ENCODE measurements at regions not wholly inside any gene's neighbourhood (a gene's known extent, or its start where the extent isn't known, plus 50 kb on each side); places are given as distances from the start of the nearest gene placed in this dataset.

DNA sequence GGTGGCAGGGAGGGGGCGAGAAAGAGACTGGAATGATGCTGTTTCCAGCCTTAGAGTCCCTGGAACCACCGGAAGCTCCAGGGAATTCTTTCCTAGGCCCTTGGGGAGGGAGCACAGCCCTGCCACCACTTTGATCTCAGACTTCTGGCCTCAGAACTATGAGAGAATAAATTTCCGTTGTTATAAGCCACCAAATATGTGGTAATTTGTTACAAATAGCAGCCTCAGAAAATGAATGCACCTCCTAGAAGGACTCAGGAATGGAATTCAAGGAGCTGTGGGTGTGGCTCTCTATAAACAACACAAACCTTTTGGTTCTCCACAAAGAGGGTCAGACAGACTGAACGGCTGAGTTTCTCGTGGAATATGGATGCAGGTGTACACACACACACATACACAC lies 144.5 kb downstream of the ACKR3 start:
- no peak for DNase-seq (ENCODE audit: low spot score)
- H3K4me1 Mint-ChIP-seq = no peaks in the 10 kb centered on the region
- CTCF ChIA-PET = no interaction called here
- H3K27ac Mint-ChIP-seq = no peak overlapping the region
- ATAC-seq = no peak
- TF ChIP-seq, protein P1, sequence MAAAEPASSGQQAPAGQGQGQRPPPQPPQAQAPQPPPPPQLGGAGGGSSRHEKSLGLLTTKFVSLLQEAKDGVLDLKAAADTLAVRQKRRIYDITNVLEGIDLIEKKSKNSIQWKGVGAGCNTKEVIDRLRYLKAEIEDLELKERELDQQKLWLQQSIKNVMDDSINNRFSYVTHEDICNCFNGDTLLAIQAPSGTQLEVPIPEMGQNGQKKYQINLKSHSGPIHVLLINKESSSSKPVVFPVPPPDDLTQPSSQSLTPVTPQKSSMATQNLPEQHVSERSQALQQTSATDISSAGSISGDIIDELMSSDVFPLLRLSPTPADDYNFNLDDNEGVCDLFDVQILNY (CRISPR knock-in tag; IDR thresholded peaks at IDR 0.05) = no peak
- TF ChIP-seq, protein P2, sequence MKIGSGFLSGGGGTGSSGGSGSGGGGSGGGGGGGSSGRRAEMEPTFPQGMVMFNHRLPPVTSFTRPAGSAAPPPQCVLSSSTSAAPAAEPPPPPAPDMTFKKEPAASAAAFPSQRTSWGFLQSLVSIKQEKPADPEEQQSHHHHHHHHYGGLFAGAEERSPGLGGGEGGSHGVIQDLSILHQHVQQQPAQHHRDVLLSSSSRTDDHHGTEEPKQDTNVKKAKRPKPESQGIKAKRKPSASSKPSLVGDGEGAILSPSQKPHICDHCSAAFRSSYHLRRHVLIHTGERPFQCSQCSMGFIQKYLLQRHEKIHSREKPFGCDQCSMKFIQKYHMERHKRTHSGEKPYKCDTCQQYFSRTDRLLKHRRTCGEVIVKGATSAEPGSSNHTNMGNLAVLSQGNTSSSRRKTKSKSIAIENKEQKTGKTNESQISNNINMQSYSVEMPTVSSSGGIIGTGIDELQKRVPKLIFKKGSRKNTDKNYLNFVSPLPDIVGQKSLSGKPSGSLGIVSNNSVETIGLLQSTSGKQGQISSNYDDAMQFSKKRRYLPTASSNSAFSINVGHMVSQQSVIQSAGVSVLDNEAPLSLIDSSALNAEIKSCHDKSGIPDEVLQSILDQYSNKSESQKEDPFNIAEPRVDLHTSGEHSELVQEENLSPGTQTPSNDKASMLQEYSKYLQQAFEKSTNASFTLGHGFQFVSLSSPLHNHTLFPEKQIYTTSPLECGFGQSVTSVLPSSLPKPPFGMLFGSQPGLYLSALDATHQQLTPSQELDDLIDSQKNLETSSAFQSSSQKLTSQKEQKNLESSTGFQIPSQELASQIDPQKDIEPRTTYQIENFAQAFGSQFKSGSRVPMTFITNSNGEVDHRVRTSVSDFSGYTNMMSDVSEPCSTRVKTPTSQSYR (CRISPR knock-in tag; IDR thresholded peaks at IDR 0.05) = no peak
- no peak for TF ChIP-seq CREM (CRISPR knock-in tag; IDR thresholded peaks at IDR 0.05)
- no peak for TF ChIP-seq ZNF423 (CRISPR knock-in tag; IDR thresholded peaks at IDR 0.05)
- no peak for TF ChIP-seq CBFB (CRISPR knock-in tag; IDR thresholded peaks at IDR 0.05; ENCODE audit: low read depth)
- TF ChIP-seq, protein P3, sequence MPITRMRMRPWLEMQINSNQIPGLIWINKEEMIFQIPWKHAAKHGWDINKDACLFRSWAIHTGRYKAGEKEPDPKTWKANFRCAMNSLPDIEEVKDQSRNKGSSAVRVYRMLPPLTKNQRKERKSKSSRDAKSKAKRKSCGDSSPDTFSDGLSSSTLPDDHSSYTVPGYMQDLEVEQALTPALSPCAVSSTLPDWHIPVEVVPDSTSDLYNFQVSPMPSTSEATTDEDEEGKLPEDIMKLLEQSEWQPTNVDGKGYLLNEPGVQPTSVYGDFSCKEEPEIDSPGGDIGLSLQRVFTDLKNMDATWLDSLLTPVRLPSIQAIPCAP (CRISPR knock-in tag; IDR thresholded peaks at IDR 0.05) = no peak
- no peak for TF ChIP-seq ATF1 (CRISPR knock-in tag; IDR thresholded peaks at IDR 0.05)
- TF ChIP-seq, protein P4, sequence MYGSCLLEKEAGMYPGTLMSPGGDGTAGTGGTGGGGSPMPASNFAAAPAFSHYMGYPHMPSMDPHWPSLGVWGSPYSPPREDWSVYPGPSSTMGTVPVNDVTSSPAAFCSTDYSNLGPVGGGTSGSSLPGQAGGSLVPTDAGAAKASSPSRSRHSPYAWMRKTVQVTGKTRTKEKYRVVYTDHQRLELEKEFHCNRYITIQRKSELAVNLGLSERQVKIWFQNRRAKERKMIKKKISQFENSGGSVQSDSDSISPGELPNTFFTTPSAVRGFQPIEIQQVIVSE (CRISPR knock-in tag; IDR thresholded peaks at IDR 0.05; ENCODE audit: borderline replicate concordance) = no peak
- TF ChIP-seq NFYB (CRISPR knock-in tag; conservative IDR thresholded peaks at IDR 0.05; ENCODE audit: low read depth) = no peak
- TF ChIP-seq NR1H2 (CRISPR knock-in tag; IDR thresholded peaks at IDR 0.05) = no peak
- TF ChIP-seq, protein P5, sequence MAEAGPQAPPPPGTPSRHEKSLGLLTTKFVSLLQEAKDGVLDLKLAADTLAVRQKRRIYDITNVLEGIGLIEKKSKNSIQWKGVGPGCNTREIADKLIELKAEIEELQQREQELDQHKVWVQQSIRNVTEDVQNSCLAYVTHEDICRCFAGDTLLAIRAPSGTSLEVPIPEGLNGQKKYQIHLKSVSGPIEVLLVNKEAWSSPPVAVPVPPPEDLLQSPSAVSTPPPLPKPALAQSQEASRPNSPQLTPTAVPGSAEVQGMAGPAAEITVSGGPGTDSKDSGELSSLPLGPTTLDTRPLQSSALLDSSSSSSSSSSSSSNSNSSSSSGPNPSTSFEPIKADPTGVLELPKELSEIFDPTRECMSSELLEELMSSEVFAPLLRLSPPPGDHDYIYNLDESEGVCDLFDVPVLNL (CRISPR knock-in tag; IDR thresholded peaks at IDR 0.05; ENCODE audit: borderline replicate concordance, low read depth) = no peak
- TF ChIP-seq OVOL2 (CRISPR knock-in tag; IDR thresholded peaks at IDR 0.05; ENCODE audit: borderline replicate concordance) = no peak
- TF ChIP-seq KAT7 (CRISPR knock-in tag; IDR thresholded peaks at IDR 0.05; ENCODE audit: borderline replicate concordance) = no peak
- no peak for TF ChIP-seq ZNF232 (CRISPR knock-in tag; IDR thresholded peaks at IDR 0.05)
- TF ChIP-seq, protein P6, sequence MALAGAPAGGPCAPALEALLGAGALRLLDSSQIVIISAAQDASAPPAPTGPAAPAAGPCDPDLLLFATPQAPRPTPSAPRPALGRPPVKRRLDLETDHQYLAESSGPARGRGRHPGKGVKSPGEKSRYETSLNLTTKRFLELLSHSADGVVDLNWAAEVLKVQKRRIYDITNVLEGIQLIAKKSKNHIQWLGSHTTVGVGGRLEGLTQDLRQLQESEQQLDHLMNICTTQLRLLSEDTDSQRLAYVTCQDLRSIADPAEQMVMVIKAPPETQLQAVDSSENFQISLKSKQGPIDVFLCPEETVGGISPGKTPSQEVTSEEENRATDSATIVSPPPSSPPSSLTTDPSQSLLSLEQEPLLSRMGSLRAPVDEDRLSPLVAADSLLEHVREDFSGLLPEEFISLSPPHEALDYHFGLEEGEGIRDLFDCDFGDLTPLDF (CRISPR knock-in tag; IDR thresholded peaks at IDR 0.05) = no peak
- H3K4me3 Mint-ChIP-seq = no peak overlapping the region
- no peaks in the 10 kb centered on the region for H3K36me3 Mint-ChIP-seq
- POLR2A ChIA-PET = no interaction called here
- H3K9me3 Mint-ChIP-seq = no peaks in the 10 kb centered on the region
- no peaks in the 10 kb centered on the region for H3K27me3 Mint-ChIP-seq (ENCODE audit: low read depth)

DNA sequence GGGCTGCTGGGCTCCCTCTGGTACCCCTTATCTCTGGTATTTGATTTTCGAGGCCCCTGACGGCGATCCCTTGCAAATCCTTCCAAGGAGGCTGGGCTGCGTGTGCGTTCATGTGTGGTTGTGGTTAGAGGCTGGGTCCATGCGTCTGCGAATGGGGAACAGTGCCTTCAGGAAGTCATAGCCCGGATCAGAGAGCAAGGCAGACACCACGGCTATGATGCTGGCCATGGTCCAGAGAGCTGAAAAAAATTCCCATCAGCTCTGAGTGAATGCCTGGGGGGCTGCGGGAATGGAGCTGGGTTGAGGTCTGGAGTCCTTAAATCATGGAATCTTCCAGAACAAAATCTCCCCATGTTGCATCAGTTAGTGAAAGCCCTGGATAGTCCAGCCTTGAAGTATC lies 145.5 kb downstream of the ACKR3 start:
- Mint-ChIP-seq H3K4me1 (no peaks in the 10 kb centered on the region), H3K27me3 (ENCODE audit: low read depth) (no peaks in the 10 kb centered on the region), H3K36me3 (no peaks in the 10 kb centered on the region), H3K9me3 (no peaks in the 10 kb centered on the region), H3K27ac (no peak overlapping the region), H3K4me3 (no peak overlapping the region)
- CTCF ChIA-PET = no interaction called here
- POLR2A ChIA-PET = no interaction called here
- ATAC-seq (no peak), DNase-seq (ENCODE audit: low spot score) (no peak)
- TF ChIP-seq NR3C1 (CRISPR knock-in tag; conservative IDR thresholded peaks at IDR 0.05; ENCODE audit: low read depth) (no peak), OVOL2 (CRISPR knock-in tag; IDR thresholded peaks at IDR 0.05; ENCODE audit: borderline replicate concordance) (no peak), TEAD1 (CRISPR knock-in tag; IDR thresholded peaks at IDR 0.05) (no peak), ZBTB21 (CRISPR knock-in tag; IDR thresholded peaks at IDR 0.05; ENCODE audit: borderline replicate concordance) (no peak)
- TF ChIP-seq, protein P7, sequence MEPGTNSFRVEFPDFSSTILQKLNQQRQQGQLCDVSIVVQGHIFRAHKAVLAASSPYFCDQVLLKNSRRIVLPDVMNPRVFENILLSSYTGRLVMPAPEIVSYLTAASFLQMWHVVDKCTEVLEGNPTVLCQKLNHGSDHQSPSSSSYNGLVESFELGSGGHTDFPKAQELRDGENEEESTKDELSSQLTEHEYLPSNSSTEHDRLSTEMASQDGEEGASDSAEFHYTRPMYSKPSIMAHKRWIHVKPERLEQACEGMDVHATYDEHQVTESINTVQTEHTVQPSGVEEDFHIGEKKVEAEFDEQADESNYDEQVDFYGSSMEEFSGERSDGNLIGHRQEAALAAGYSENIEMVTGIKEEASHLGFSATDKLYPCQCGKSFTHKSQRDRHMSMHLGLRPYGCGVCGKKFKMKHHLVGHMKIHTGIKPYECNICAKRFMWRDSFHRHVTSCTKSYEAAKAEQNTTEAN (CRISPR knock-in tag; IDR thresholded peaks at IDR 0.05) = no peak
- TF ChIP-seq, protein P8, sequence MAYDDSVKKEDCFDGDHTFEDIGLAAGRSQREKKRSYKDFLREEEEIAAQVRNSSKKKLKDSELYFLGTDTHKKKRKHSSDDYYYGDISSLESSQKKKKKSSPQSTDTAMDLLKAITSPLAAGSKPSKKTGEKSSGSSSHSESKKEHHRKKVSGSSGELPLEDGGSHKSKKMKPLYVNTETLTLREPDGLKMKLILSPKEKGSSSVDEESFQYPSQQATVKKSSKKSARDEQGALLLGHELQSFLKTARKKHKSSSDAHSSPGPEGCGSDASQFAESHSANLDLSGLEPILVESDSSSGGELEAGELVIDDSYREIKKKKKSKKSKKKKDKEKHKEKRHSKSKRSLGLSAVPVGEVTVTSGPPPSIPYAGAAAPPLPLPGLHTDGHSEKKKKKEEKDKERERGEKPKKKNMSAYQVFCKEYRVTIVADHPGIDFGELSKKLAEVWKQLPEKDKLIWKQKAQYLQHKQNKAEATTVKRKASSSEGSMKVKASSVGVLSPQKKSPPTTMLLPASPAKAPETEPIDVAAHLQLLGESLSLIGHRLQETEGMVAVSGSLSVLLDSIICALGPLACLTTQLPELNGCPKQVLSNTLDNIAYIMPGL (CRISPR knock-in tag; IDR thresholded peaks at IDR 0.05) = no peak
- TF ChIP-seq, protein P9, sequence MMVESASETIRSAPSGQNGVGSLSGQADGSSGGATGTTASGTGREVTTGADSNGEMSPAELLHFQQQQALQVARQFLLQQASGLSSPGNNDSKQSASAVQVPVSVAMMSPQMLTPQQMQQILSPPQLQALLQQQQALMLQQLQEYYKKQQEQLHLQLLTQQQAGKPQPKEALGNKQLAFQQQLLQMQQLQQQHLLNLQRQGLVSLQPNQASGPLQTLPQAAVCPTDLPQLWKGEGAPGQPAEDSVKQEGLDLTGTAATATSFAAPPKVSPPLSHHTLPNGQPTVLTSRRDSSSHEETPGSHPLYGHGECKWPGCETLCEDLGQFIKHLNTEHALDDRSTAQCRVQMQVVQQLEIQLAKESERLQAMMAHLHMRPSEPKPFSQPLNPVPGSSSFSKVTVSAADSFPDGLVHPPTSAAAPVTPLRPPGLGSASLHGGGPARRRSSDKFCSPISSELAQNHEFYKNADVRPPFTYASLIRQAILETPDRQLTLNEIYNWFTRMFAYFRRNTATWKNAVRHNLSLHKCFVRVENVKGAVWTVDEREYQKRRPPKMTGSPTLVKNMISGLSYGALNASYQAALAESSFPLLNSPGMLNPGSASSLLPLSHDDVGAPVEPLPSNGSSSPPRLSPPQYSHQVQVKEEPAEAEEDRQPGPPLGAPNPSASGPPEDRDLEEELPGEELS (CRISPR knock-in tag; IDR thresholded peaks at IDR 0.05) = no peak
- TF ChIP-seq, protein P10, sequence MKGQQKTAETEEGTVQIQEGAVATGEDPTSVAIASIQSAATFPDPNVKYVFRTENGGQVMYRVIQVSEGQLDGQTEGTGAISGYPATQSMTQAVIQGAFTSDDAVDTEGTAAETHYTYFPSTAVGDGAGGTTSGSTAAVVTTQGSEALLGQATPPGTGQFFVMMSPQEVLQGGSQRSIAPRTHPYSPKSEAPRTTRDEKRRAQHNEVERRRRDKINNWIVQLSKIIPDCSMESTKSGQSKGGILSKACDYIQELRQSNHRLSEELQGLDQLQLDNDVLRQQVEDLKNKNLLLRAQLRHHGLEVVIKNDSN (CRISPR knock-in tag; IDR thresholded peaks at IDR 0.05) = no peak
